Kidney capillary endothelial cell (primary cell): ENCODE measurements at regions not wholly inside any gene's neighbourhood (a gene's known extent, or its start where the extent isn't known, plus 50 kb on each side); places are given as distances from the start of the nearest gene placed in this dataset.

Experiments used
- DNase-seq: peaks from one replicate; pipeline ENCODE4 v3.0.0-alpha.2; 2018; ENCODE audit warnings: low spot score

DNA sequence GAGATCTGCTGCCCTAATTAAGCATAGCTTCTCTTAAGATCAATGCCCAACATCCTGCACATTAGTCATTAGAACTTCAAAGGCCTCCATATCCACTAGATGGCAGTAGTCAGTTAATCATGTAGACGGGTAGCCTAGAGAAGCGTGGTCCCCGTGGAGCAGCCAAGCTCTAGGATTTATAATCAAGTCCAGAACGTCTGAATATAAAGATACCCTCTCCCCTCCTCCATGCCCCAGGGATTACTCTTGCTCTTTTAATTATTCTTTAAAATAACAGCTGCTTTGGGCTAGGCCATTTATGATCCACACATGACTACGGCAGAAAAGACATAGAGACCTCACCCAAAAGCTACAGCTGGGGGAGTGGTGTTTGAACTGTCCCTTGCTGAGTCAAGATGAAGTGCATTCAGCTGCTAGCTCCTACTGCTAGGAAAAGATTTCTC, 327.6 kb upstream of the PLET1 start:
- DNase-seq: peak; percentile 84

DNA sequence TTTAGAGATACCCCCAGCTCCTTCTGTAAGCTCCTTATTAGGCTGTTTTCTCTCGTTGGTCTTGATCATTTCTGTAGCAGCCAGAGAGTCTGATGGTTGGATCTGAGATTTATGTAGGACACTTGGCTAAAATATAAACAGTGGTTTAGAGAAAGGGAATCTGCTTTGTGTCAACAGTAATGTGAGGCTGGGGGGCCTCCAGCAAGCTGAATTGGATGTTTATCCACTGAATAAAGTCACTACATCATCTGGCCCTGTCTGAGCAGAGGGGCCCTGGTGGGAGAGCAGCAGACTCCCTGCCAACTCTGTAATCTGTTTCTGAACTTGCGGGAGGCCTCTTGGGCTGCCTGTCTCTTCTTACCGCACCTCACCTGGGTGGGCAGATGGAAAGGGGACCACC, 328.5 kb upstream of the PLET1 start:
- DNase-seq: no peak

DNA sequence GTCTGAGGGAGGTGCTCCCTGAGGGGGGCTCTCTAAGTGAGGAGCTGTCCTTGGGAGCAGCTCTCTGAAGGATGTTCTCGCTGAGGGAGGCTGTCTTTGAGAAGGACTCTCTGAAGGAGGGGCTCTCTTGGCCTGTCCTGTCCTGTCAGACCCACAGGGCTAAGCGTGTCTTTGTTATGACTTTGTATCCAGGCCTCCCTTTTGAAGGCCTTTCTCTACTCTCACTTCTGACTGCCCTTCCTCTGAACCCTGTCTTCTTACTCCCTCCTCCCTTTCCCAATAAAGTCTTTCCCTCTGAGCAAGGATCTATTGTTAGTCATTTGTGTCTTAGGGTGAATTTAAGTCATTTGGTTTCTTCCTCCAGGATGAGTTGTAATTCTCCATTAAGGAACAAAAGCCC, 330.1 kb upstream of the PLET1 start:
- DNase-seq: no peak

DNA sequence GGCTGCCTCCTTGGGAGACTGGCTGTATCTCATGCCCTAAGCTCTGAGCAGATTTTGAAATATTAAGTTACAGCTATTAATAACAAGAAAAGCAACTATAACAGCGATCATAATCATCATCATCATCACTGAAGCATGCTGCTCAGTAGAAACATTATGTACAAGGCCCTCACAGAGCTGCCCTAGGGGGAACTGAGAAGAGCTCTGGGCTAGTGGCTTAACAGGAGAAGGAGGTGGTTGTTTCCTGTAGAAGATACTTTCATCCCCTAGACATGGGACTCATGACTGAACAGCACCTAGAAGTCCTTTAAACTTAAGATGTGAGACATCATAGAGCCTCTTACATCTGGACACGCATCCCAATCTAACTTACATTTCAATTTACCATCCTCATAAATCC, 332.8 kb upstream of the PLET1 start:
- no peak for DNase-seq

DNA sequence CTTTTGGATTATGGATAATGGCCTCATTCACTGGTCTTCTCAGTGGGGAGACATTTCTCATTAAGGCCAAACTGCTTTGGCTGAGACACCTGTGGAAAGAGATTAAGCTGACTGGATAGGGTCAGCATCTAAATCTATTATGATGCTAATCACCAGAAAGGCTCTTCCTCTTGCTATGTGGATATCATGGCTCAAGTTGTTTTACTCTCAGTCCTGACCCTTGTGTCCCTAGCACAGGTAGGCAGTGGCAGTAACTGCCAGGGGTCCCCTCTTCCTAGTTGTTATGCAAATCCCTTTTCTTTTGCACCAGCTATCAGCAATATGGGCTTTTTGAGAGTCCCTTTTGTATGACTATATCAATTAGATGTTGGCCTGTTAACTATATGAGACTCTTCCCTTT, 335.7 kb upstream of the PLET1 start:
- no peak for DNase-seq

DNA sequence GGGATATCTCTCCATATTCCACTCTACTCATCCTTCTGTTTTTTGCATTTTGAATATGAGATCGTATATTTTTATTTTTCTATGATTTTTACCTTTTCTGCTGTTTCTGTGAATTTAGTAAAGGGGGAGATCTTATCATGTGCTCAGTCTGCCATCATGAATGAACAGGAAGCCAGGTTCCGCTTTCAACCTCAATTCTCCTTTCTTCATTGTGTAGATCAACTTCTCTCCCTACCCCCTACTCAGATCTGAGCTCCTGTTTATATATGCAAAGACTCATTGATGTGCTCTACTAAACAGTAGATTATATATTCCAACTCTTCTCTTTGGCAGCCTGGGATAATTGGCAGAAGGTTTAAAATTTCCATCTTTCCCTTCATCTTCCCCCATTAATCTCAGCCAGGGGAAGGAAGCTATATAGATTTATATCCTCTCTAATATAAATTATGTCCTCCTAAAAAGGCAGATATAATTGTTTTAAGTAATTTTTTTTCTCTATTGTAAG, 336.7 kb upstream of the PLET1 start:
- DNase-seq: no peak

DNA sequence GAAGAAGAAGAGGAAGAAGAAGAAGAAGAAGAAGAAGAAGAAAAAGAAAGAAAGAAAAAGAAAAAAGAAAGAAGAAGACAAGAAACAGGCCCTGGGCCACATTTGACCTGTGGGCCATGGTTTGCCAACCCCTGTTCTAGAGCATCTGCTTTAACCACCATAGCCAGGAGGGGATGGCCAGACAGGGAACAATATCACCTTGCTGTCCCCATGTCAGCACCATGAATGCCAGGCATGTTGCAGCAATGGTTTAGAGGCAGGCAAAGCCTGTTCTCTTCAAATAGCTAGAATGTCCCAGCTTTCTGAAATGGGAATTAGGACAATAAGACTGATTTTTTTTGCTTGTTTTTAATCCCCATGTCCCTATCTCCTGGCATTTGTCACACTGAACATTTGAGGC, 338.6 kb upstream of the PLET1 start:
- no peak for DNase-seq

DNA sequence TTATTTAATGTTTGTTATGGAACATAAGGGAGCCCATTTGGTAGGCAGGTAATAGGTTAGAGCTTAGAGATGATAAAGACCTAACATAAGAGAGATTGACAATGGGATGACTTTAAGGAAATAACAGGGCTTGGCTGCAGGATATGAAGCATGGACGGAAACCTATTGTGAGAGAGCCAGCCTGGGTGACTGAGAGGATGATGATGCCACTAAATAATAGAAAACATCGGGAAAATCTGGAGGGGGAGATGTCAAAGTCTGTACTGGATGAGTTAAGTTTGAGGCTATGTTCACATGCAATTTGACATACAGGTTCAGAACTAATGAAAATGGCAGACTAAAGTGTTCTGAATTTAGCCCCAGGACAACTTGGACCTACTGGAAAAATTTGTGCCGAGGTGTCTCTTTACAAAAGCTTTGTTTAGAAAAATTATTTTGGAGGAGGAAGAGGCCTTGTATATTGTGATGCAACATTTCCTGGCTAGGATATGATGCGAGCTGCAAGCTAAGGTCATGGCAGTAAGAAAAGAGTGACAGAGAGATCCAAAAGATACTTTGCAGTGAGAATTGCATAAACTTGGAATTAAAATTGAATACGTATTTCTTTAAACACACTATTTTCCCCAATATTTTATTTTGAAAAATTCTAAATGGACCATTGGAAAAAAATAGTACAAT, 339.3 kb upstream of the PLET1 start:
- peak; percentile 93 for DNase-seq

DNA sequence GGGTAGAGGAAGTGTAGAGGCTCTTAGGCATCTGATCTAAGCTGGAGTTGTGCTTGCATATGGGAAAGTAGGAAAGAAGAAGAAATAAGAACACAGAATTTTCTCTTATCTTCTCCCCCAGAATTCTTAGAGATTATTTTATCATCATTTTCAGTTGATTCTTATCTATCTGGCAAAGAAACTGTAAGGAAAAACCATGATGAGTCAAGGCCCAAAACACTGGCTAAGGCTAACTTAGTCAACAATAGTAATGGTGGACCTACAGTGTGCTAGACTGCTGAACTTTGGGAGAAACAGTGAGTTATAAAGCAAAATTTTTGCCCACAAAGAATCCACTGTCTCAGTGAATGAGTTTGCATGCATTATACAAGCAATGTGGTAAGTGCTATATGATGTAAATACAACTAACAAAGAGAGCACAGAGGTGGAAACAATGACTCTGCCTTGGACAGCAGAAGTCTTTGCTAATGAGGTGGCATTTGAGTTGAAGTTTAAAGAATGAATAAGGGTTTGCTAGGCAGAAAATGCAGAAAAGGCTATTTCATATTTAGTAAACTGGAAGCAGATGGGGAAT, 344.5 kb upstream of the PLET1 start:
- DNase-seq: no peak

DNA sequence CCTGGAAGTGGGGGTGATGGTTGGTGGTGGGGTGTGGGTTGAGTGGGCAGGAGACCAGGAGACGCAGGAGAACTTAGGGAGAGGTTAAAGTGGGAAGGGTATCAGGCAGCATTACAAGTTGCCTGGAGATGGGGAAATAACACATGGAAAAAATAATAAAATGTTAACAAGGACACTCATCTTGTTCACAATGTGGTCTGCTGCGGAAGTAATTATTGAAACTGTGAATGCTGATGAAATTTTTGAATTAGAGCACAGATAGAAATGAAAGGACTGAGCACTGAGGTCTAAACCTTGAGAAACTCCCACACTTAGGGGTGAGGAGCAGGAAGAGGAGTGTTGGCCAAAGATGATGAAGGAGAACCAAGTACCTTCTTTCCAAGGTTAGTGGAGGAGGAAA, 346.0 kb upstream of the PLET1 start:
- DNase-seq: no peak

DNA sequence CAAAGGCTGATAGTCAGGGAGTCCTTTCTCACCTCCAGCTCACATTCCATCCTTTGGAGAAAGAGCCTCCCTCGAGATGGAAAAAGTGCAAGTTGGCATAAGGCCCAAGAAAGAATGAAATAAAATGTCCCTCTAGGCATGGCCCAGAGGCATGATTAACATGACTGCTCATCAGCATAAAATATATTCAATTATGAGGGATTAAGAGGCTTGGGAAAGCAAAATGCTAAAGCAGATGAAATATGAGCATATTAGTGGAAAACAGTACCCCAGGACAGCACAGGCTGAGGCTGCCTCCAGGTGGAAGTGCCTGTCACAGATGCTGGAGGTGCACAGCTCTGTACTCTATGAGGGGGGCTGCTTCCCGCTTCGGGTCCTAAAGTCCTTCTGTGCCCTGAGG, 347.8 kb upstream of the PLET1 start:
- DNase-seq: no peak

DNA sequence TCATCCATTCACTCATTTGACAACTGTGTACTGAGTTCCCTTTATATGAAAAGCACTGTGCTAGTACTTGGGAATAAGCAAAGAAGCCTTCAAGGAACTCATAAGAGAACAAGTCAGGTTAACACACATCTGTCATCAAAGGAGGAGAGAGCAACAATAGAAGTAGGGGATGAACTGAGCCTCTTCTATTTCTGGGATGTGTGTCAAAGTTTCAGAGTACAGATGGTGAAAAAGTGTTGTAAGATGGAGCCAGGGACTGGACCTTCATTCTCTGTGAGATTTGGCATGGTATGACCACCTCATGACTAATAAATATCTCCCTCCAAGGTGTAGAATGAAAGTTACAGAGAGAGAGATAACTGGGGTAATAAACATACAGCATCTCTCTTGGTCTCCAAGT, 349.8 kb upstream of the PLET1 start:
- no peak for DNase-seq

DNA sequence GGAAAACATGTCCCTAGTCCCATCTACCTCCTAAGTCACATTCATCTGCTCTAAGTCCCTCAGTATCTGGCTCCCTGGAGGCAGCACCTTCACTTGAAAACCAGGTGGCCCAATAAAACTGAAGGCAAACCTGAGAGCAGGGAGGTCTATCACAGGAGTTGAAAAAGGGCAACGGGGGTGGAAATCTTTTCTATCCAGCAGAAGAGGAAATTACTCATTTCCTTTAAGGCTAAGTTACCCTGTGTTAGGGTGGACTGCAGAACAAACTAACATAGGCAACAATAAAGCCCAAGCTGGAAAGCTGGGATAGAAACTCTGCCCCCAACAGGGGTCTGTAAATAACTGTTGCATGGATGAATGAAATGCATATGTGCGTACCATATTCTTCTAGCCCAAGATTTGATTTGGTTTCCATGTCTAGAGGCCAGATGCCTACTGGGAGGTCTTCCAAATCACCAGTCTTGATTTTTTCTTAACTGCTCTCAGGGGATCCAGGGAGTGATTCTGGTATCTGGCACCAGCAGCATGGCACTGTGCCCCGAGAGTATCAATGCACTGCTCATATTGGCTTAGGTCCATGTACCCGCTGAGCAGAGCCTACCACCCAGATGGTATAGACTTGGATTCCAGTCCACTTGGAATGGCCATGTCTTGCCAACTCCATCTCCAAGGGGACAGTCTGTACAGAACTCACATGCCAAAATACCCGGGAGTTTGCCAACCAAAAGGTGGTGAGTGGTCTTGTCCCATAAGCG, 350.0 kb upstream of the NCAM1 start:
- DNase-seq: peak; percentile 84

DNA sequence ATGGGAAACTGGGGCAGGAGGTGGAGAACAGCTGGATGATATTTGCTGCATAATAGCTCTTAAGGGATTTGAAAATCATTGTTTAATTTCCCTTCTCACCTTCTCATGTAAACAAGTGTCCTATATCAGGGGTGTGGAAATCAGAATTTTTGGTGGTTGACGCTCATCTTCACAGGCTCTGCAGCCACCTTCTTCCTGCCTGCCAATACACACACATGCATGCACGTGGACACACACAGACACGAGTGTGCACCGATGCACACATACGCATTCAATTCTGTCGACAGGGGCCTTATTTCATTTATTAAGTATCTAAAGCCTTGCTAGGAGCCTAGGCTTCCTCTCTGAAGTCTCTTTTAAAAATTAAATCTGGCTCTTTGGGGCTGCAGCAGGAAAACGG, 349.4 kb upstream of the NCAM1 start:
- no peak for DNase-seq

DNA sequence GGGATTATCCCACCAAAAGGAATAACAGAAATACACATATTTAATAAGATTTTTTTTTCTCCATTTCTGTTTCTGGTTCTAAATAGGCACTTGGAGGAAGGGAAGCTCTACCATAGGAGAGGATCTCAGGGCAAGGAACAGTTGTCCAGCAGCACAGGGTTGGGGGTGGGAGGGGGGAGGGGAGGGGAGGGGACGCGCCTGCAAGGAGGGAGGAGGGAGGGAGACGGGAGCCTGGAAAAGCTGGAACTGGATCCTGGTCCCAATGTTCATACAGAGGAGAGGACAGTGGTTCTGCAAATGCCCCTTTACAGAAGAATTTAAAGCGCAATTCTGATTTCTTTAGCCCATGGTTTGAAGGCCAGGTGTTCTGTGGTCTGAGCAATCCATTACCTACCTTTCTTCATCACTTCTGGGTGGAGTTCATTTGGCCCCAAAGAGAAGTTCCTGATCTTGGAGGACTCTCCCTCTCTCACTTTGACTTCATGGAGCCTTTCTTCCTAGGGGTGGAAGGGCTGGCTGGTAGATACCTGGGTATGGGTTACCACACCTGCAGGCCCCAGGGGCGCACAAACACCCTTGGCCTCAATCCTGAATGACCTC, 348.9 kb upstream of the NCAM1 start:
- no peak for DNase-seq

DNA sequence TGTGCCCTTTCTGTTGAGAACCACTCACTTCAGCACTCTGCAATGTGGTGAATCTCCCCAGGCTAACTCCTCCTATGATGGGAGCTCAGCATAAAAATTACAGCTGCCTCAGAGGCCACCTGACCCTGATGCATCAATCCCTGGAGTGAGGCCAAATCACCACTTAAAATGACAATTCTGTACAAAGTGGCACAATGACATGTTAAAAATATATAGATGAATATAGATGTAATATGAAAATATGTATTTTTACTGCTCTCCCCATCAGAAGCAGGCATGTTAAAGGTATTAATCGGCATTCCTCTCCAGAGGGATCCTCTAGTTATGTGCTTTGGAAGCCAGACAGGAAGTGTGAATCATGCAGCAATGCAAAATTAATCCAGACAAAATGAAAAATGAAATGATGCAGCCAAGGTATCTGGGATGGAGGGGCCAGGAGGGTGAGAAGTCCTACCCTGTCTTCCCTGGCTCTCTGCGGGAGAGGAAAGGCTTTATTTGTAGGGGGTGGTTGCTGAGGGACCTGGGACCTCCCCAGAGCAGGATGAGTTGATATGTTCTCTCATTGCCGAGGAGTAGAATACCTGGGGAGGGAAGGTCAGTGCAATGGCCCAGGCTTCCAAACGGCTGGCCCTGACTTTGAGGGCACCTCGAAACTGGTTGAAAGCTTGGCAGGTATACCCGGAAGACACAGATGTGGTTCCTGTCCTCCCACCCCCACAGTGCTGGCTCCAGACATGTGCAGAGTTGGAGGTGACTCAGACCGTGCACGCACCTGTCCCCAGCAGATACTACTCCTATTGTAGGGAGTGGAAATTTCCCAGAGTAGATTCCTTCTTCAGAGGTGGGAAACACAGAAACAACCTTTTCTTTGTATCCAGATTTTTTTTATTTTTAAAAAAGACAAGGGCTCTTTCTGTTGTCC, 347.9 kb upstream of the NCAM1 start:
- DNase-seq: peak; percentile 88

DNA sequence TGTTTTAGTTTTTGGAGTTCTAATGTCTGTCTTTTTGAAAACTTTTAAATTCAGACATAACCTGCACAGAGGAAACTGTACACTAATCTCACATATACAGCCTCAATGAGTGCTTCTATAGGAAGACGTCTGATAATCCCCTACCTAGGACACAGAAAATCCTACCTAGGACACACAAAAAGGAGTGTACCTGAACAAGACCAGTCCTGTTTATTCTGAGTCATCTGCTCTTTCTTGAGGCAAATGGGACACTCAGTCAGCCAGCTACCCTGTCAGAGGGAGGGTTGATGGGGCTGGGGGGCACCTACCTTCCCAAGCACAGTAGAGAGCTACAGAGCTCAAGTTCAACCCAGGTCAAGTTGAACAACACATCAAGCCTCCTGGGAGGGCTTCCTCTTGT, 346.6 kb upstream of the NCAM1 start:
- DNase-seq: no peak

DNA sequence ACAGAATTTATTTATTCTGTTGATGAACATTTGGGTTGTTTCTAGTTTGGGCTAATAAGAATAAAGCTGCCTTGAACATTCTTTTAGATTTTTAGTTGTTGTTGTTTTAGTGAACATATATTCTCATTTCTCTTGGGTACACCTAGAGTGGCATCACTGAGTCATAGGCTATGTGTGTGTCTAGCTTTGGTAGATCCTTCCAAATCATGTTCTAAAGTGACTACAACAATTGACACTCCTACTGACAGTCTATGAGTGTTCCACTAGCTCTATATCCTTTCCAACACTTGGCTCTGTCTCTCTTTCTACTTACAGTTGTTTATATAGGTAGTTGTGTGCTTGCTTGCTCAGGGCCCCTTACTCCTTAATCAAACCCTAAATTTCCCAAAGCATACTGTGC, 346.0 kb upstream of the NCAM1 start:
- no peak for DNase-seq

DNA sequence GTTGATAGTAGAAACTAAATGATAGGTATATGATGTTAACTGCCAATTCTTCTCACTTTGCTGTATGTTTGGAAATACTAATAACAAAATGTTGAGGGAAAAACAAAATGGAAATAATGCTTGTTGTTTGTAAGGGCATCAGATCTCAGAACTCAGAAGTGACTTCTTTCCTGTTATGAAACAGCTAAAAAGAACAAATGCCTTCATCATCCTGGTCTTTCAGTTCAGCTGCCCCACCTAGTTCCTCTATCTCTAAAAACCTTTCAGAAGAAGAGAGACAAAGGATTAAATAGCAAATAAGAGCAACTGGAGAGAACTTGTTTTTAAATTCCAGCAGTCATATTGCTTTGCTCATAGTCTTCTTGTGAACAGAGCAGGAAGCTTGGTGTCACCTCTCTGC, 345.3 kb upstream of the NCAM1 start:
- no peak for DNase-seq

DNA sequence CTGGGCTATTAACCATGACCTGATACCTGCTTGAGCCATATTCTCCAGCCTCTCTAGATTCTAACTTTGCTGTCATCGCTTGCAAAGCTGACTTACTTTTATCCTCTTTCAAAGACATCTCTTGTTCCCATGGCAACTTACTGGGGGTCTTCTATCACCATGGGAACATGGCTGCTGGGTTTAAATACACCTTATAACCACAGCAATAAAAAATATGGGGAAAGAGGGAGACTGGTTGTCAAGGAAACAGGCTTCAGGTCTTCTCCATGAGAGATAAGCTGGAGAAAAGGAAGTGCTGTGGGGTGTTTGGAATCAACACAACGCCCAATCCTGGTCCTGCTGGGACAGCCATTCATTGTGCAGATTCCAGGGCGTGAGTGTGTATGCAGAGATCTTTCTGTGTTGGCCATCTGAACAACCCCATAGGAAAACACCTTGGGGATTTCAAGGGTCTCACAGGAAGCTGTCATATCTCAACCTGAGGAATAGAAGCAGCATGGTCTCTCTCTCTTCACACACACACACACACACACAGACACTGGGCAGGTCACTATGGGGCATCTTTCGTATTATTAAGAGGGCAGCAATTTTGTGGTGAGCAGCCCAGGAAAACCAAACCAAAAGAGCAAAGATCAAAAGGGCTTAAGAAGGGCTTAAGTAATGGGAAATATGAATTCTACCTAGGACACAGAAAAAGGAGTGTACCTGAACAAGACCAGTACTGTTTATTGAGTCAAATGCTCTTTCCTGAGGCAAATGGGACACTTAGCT, 344.7 kb upstream of the NCAM1 start:
- DNase-seq: no peak

DNA sequence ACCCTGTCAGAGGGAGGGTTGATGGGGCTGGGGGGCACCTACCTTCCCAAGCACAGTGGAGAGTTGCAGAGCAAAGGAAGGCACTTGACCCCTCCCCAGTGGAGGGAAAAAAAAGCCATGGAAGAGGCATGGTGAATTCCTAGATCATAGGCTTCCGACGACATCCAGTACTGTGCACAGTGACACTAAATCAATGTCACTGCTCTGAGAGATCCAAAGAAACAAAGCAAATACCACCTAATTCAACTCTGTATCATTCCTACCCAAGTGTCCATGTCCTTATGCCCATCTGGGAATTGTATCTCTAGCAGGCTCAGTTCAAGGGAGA, 344.2 kb upstream of the NCAM1 start:
- DNase-seq: no peak
